GM12878 (cell line): ENCODE measurements at regions not wholly inside any gene's neighbourhood (a gene's known extent, or its start where the extent isn't known, plus 50 kb on each side); places are given as distances from the start of the nearest gene placed in this dataset.

Experiments used
- ATAC-seq: fragments of 200-7000 bp; cut with Tn5 transposase; 3 replicates; pipeline ENCODE4 v1.9.1; 2020; ENCODE audit warnings: mild to moderate bottlenecking, moderate library complexity
- BruUV-seq: library from RNA; stranded (reverse); fragments of 400-500 nt; replicated peaks from 2 replicates; lab custom pipeline; 2021; lab: Mats Ljungman, UMichigan
- CTCF ChIA-PET: fragments of 300-600 bp; sonication (Branson Sonifier 250); formaldehyde crosslinking; extraction: SDS; loops from one replicate; lab custom pipeline; 2021; ENCODE audit warnings: inconsistent platforms; lab: Yijun Ruan, JAX
- POLR2A ChIA-PET: fragments of 350-600 bp; formaldehyde crosslinking; extraction: SDS; loops from one replicate; lab custom pipeline; 2021; ENCODE audit warnings: inconsistent platforms; lab: Charles Lee
- RAD21 ChIA-PET: fragments of 300-600 bp; sonication (Branson Sonifier 250); formaldehyde crosslinking; loops from one replicate; lab custom pipeline; 2023; ENCODE audit warnings: antibody characterized with exemption; ENCODE audit not compliant: unreplicated experiment; lab: Charles Lee
- SMC1A ChIA-PET: fragments of 300-600 bp; sonication (Branson Sonifier 250); formaldehyde crosslinking; loops from one replicate; lab custom pipeline; 2023; ENCODE audit not compliant: unreplicated experiment, uncharacterized antibody; lab: Charles Lee
- DNase-seq: peaks from one replicate; pipeline ENCODE4 v3.0.0-alpha.2; 2011; ENCODE audit warnings: low read depth, low spot score
- FAIRE-seq: peaks from 3 replicates; lab custom pipeline; 2011; peaks lifted over from hg19 to GRCh38; lab: Jason Lieb, UNC
- H2AFZ ChIP-seq: 2 replicates; pipeline ENCODE4 v1.6.0; 2011; ENCODE audit warnings: low read depth, low read length, control low read depth; ENCODE audit not compliant: control insufficient read depth
- H3K27ac ChIP-seq: 2 replicates; pipeline ENCODE4 v1.5.1; 2011; ENCODE audit warnings: control low read depth; ENCODE audit not compliant: control insufficient read depth, insufficient read depth
- H3K27me3 ChIP-seq, 2 experiments: replicated peaks in 1 of 2; 2 replicates each; pipeline versions ENCODE4 v1.6.0 to v1.6.1; 2011; ENCODE audit warnings: low read length in 1 of 2; ENCODE audit not compliant: control insufficient read depth in 2 of 2, insufficient read depth in 2 of 2
- H3K36me3 ChIP-seq, 2 experiments: 2 replicates each; pipeline ENCODE4 v1.5.1; 2011; ENCODE audit warnings: low read length in 1 of 2; ENCODE audit not compliant: control insufficient read depth in 2 of 2, insufficient read depth in 2 of 2
- H3K4me1 ChIP-seq: 2 replicates; pipeline ENCODE4 v1.6.1; 2011; ENCODE audit warnings: mild to moderate bottlenecking, low read length, moderate library complexity, mixed read lengths; ENCODE audit not compliant: control insufficient read depth, insufficient read depth
- H3K4me2 ChIP-seq: 2 replicates; pipeline ENCODE4 v1.6.0; 2011; ENCODE audit warnings: control low read depth; ENCODE audit not compliant: control insufficient read depth, insufficient read depth
- H3K4me3 ChIP-seq: fragments of 200-600 bp; sonication (generic); 2 replicates; pipeline ENCODE4 v1.5.1; 2016
- H3K79me2 ChIP-seq: 2 replicates; pipeline ENCODE4 v1.6.0; 2011; ENCODE audit warnings: low read length; ENCODE audit not compliant: control insufficient read depth, insufficient read depth
- H3K9ac ChIP-seq: 2 replicates; pipeline ENCODE4 v1.8.0; 2011; ENCODE audit warnings: low read length, control low read depth, mixed read lengths; ENCODE audit not compliant: control insufficient read depth, insufficient read depth
- H3K9me3 ChIP-seq: replicated peaks from 3 replicates; pipeline ENCODE4 v1.5.1; 2011; ENCODE audit warnings: mild to moderate bottlenecking, low read length; ENCODE audit not compliant: control insufficient read depth, insufficient read depth
- H4K20me1 ChIP-seq: 2 replicates; pipeline ENCODE4 v1.6.0; 2011; ENCODE audit not compliant: control insufficient read depth, insufficient read depth
- DPF2 ChIP-seq: fragments of 450-650 bp; IDR thresholded peaks from 2 replicates; pipeline ENCODE4 v1.6.1; 2017; ENCODE audit warnings: mild to moderate bottlenecking
- EED ChIP-seq: sonication (generic); IDR thresholded peaks from 2 replicates; pipeline ENCODE4 v1.6.1; 2016; ENCODE audit warnings: antibody characterized with exemption, low read depth
- ETV6 ChIP-seq, 2 experiments: fragments of 450-650 bp in 1 of 2; IDR thresholded peaks in 1 of 2; conservative IDR thresholded peaks in 1 of 2; 2 replicates each; pipeline ENCODE4 v1.6.1; 2014; ENCODE audit warnings: antibody characterized with exemption in 1 of 2, borderline replicate concordance in 1 of 2, low read depth in 1 of 2, mild to moderate bottlenecking in 1 of 2, moderate library complexity in 1 of 2
- GABPA ChIP-seq: IDR thresholded peaks from 2 replicates; pipeline ENCODE4 v1.6.1; 2014; ENCODE audit warnings: antibody characterized with exemption, low read depth, mild to moderate bottlenecking, inconsistent platforms
- HDGF ChIP-seq: fragments of 450-650 bp; IDR thresholded peaks from 2 replicates; pipeline ENCODE4 v1.6.1; 2016; ENCODE audit warnings: antibody characterized with exemption
- KLF5 ChIP-seq: fragments of 450-650 bp; IDR thresholded peaks from 2 replicates; pipeline ENCODE4 v1.6.1; 2014; ENCODE audit warnings: mild to moderate bottlenecking; ENCODE audit not compliant: partially characterized antibody
- NFXL1 ChIP-seq: fragments of 450-650 bp; IDR thresholded peaks from 2 replicates; pipeline ENCODE4 v1.6.1; 2017; ENCODE audit warnings: antibody characterized with exemption, mild to moderate bottlenecking, borderline replicate concordance
- RB1 ChIP-seq: fragments of 450-650 bp; formaldehyde crosslinking; IDR thresholded peaks from 2 replicates; pipeline ENCODE4 v1.6.1; 2017; ENCODE audit warnings: mild to moderate bottlenecking, borderline replicate concordance
- RFX5 ChIP-seq: IDR thresholded peaks from 2 replicates; pipeline ENCODE4 v1.6.1; 2011; ENCODE audit warnings: low read depth, low read length, improper control_type of control experiment
- WGBS: methylation state at CpG from one replicate; pipeline ENCODE4 v1.1.6; 2016; ENCODE audit warnings: low lambda C conversion rate; ENCODE audit not compliant: insufficient replicate concordance, insufficient coverage; ENCODE audit errors: missing lambda C conversion rate; 5-methylcytosine and 5-hydroxymethylcytosine counted together
- in situ Hi-C: fragments of 300-500 bp; cut with MboI; formaldehyde crosslinking; loops from 9 replicates; pipeline ENCODE4 v1.14.3; 2018; ENCODE audit warnings: mixed read lengths
- intact Hi-C: fragments of 100-400 bp; cut with micrococcal nuclease; formaldehyde crosslinking; loops from one replicate; pipeline ENCODE4 v1.14.2; 2022; ENCODE audit not compliant: unreplicated experiment
- TF ChIP-seq, protein P1 (sequence below): fragments of 450-650 bp; IDR thresholded peaks from 2 replicates; pipeline ENCODE4 v1.6.1; 2016; ENCODE audit warnings: mild to moderate bottlenecking
- TF ChIP-seq, protein P2 (sequence below): fragments of 450-650 bp; IDR thresholded peaks from 2 replicates; pipeline ENCODE4 v1.6.1; 2017; ENCODE audit warnings: antibody characterized with exemption, mild to moderate bottlenecking, moderate library complexity
- TF ChIP-seq, protein P3 (sequence below): IDR thresholded peaks from 2 replicates; pipeline ENCODE4 v1.6.1; 2012; ENCODE audit warnings: low read depth, low read length, improper control_type of control experiment
- TF ChIP-seq, protein P4 (sequence below): fragments of 450-650 bp; IDR thresholded peaks from 2 replicates; pipeline ENCODE4 v1.6.1; 2016; ENCODE audit warnings: mild to moderate bottlenecking

DNA sequence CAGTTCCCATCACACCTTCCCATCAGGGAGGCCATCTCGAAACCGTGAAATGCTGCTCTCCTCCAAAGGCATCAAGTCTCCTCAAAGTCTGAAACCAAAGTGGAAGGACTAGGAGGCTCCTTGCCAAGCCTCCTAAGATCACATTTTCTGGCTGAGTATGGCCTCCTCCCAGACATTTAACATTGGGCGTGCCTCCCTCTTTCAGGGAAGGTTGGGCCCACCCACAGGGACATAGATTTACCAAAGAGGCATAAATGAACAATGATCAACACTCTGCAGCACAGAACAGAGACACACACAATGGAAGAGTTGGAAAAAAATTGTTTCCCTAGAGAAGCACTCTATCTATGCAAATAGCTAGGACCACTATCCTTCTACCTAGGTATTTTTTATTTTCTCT lies 381.8 kb downstream of the MAFB start:
- BruUV-seq, result no TSS peak
- no peak for FAIRE-seq
- H3K27me3 ChIP-seq, result 0 out of 4 replicates have a peak, but pooled peaks cover 0 to 2% of the 10 kb centered on the region in 2 experiments
- no peak overlapping the region for H3K9ac ChIP-seq
- no peak overlapping the region for H2AFZ ChIP-seq
- intact Hi-C loops, result no loop called here
- POLR2A ChIA-PET, result no interaction called here
- no peaks in the 10 kb centered on the region for H4K20me1 ChIP-seq
- SMC1A ChIA-PET, result interaction anchor here (1.0 kb wide), 1 partner anchor 331 kb away, joined by 3 read pairs; no protein-coding TSS in a partner anchor
- H3K36me3 ChIP-seq, result no peaks in the 10 kb centered on the region
- no peaks in the 10 kb centered on the region for H3K79me2 ChIP-seq
- CTCF ChIA-PET, result no interaction called here
- H3K4me2 ChIP-seq, result no peak overlapping the region
- H3K4me3 ChIP-seq, result no peak overlapping the region
- RAD21 ChIA-PET, result no interaction called here
- no peaks in the 10 kb centered on the region for H3K4me1 ChIP-seq
- H3K27ac ChIP-seq, result no peak overlapping the region
- no peak for TF ChIP-seq GABPA
- TF ChIP-seq NFXL1, result no peak
- TF ChIP-seq, protein P1, sequence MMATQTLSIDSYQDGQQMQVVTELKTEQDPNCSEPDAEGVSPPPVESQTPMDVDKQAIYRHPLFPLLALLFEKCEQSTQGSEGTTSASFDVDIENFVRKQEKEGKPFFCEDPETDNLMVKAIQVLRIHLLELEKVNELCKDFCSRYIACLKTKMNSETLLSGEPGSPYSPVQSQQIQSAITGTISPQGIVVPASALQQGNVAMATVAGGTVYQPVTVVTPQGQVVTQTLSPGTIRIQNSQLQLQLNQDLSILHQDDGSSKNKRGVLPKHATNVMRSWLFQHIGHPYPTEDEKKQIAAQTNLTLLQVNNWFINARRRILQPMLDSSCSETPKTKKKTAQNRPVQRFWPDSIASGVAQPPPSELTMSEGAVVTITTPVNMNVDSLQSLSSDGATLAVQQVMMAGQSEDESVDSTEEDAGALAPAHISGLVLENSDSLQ, result no peak
- no peak for TF ChIP-seq RFX5
- TF ChIP-seq KLF5, result no peak
- TF ChIP-seq ETV6 (conservative IDR thresholded peaks at IDR 0.05 in 1 of 2, IDR thresholded peaks at IDR 0.05 in 1 of 2; ENCODE audit: borderline replicate concordance in 1 of 2, low read depth in 1 of 2), result no peak
- TF ChIP-seq, protein P2, sequence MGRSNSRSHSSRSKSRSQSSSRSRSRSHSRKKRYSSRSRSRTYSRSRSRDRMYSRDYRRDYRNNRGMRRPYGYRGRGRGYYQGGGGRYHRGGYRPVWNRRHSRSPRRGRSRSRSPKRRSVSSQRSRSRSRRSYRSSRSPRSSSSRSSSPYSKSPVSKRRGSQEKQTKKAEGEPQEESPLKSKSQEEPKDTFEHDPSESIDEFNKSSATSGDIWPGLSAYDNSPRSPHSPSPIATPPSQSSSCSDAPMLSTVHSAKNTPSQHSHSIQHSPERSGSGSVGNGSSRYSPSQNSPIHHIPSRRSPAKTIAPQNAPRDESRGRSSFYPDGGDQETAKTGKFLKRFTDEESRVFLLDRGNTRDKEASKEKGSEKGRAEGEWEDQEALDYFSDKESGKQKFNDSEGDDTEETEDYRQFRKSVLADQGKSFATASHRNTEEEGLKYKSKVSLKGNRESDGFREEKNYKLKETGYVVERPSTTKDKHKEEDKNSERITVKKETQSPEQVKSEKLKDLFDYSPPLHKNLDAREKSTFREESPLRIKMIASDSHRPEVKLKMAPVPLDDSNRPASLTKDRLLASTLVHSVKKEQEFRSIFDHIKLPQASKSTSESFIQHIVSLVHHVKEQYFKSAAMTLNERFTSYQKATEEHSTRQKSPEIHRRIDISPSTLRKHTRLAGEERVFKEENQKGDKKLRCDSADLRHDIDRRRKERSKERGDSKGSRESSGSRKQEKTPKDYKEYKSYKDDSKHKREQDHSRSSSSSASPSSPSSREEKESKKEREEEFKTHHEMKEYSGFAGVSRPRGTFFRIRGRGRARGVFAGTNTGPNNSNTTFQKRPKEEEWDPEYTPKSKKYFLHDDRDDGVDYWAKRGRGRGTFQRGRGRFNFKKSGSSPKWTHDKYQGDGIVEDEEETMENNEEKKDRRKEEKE, result no peak
- TF ChIP-seq, protein P3, sequence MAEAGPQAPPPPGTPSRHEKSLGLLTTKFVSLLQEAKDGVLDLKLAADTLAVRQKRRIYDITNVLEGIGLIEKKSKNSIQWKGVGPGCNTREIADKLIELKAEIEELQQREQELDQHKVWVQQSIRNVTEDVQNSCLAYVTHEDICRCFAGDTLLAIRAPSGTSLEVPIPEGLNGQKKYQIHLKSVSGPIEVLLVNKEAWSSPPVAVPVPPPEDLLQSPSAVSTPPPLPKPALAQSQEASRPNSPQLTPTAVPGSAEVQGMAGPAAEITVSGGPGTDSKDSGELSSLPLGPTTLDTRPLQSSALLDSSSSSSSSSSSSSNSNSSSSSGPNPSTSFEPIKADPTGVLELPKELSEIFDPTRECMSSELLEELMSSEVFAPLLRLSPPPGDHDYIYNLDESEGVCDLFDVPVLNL, result no peak
- TF ChIP-seq, protein P4, sequence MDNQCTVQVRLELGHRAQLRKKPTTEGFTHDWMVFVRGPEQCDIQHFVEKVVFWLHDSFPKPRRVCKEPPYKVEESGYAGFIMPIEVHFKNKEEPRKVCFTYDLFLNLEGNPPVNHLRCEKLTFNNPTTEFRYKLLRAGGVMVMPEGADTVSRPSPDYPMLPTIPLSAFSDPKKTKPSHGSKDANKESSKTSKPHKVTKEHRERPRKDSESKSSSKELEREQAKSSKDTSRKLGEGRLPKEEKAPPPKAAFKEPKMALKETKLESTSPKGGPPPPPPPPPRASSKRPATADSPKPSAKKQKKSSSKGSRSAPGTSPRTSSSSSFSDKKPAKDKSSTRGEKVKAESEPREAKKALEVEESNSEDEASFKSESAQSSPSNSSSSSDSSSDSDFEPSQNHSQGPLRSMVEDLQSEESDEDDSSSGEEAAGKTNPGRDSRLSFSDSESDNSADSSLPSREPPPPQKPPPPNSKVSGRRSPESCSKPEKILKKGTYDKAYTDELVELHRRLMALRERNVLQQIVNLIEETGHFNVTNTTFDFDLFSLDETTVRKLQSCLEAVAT, result no peak
- TF ChIP-seq DPF2, result no peak
- no peak for TF ChIP-seq HDGF
- TF ChIP-seq RB1, result no peak
- TF ChIP-seq EED, result no peak
- TF ChIP-seq, all 136 proteins: peak for 0
- DNase-seq (no peak), ATAC-seq (no peak)
- in situ Hi-C loops, result no loop called here
- WGBS, result 0% methylated on average over 3 of the region's 3 CpGs
- H3K9me3 ChIP-seq, result no peaks in the 10 kb centered on the region
